Stimulated activated CD4-positive, alpha-beta T cell treated with anti-CD3 and anti-CD28 coated beads, TNF-alpha, amount 100 ng/mL, for 48 hours (primary cell): ENCODE measurements at regions not wholly inside any gene's neighbourhood (a gene's known extent, or its start where the extent isn't known, plus 50 kb on each side); places are given as distances from the start of the nearest gene placed in this dataset.

Source experiments
- DNase-seq, 3 donors: peaks; one replicate each; pipeline ENCODE4 v3.0.0-alpha.2; 2020; ENCODE audit warnings: low read depth in 3 of 3

DNA sequence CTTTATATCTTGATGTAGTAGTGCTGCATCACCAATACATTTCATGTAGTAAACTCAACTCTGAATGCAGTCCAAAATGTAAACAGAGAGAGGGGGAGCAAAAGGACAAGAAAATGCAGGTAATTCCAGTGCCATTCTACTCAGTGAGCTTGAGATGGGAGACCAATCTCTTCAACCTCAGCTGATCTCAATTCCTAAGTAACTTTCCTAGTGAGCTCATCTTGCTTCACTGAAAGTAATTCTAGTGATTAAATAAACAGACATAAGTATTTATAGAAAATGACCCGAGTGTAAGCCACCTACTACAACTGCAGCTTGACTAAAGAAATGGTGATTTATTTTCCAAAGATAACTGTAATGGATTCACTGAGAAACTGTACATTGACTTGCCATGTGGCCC is 424.5 kb downstream of the DMRT2 start:
- DNase-seq = no peak

GRCh38 chr9:1490341-1491232 is 440.4 kb downstream of the DMRT2 start:
- DNase-seq = no peak

DNA sequence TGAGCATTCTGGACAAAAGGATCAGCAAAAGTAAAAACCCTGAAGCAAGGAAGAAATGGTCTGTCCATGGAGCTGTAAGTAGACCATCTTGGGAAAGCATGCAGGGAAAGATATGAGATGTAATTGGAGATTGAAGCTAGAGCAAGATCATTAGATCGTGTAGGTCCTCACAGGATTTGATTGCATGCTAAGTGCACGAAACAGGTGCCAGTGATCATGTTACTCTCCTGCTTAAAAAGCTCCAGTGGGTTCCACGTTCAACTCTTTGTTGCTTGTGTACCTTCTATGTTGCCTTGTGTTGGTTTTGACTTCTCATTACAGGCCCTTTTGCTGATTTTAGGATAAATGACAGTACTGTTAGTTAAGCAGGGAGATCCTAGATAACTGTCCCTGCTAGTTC is 442.0 kb downstream of the DMRT2 start:
- DNase-seq = no peak

- no peak for DNase-seq
Measured at GRCh38 chr9:1495282-1496030, 445.3 kb downstream of the DMRT2 start.

DNA sequence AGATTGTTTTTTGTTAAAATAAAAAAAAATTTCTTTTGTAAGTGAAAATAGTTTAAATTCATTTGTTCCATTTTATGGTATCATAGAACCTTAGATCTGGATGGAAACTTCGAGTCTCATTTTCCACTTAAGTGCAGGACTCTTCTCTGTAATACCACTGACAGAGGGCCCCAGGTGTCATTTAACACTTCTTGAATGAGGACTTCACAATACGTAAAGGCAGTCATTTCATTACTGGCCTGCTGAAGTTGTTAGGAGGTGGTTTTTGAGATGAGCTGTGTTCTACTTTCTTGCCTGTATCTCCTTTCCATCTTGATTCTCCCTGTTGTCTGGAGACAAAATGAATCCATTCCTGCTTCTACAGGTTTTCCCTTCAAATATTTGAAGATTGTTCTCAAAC is 455.3 kb downstream of the DMRT2 start:
- DNase-seq = no peak

- no peak for DNase-seq
Measured at GRCh38 chr9:1510712-1511111, 460.6 kb downstream of the DMRT2 start.

DNA sequence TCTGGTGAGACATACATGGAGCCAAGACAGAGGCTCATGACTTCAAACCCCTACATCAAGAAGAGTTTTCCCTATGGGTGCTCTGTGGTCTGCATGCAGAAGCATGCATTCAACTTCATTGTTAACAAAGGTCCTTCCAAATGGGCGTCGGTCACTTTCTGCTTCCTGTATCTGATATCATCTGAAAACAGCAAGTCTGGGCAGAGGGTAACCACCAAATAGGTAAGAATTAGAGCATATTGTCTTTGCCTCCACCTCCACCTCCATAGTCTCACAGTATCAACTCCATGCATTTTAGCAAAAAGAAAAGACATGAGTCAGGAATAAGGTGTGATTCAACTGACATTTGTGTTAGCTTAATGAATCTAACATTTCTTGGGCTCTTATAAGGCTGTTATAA is 462.9 kb downstream of the DMRT2 start:
- no peak for DNase-seq

DNA sequence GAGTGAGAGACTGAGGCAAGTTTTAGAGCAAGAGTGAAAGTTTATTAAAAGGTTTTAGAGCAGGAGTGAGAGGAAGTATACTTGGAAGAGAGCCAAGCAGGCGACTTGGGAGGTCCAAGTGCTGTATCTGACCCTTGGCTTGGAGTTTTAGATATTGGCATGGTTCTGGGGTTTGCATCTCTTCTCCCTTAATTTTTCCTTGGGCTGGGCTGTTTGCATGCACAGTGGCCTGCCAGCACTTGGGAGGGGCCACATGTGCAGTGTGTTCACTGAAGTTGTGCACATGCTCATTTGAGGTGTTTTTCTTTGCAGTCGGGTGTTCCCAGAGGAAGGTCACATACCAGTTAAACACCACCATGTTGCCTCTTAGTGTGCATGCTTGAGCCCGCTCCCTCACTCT is 464.1 kb downstream of the DMRT2 start:
- no peak for DNase-seq

DNA sequence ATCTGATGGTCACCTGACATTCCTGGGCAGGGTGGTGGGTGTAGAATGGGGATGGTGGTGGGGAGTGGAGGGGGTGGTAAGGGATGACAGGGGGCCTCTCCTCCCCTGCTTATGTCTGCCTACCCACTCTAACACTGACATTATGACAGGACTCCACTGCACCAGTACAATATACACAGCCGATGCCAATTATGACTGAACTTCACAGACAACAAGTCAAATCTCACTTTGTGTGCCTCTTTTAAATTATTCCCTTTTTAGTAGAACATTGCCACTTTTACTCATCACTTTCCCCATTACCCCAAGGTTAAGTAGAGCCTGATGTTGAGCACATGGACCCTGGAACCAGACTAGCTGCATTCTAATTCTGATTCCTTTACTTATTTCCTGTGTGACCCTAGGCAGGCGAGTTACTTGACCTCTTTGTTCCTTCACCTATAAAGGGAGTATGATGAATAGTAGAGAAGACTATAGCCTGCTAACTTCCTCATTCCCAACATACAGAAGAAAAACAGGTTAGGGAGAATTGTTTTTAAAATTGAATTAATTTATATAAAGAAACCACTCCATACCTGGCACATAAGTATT is 464.7 kb downstream of the DMRT2 start:
- no peak for DNase-seq

DNA sequence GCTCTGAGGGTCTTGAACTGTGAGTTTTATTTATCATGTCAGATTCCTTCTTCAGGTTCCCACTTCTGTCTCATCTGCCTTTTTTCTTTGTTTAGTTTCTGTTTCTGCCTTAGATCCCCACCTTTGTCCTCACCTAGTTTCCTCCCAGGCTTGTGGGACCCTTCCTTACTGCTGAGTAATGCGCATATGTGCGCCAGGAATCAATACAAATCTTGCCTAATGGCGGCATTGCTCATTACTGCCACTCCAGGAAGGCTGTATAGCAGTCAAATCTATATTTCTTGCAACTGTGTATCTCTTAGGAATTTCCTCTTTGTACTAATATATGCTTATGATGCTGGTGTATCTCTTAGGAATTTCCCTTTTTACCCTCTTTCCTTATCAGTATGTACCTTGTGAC is 465.4 kb downstream of the DMRT2 start:
- DNase-seq = no peak

GRCh38 chr9:1521547-1521946 is 471.4 kb downstream of the DMRT2 start:
- no peak for DNase-seq

GRCh38 chr9:1522219-1522767 is 472.1 kb downstream of the DMRT2 start:
- DNase-seq = no peak

GRCh38 chr9:1528456-1528855 is 478.3 kb downstream of the DMRT2 start:
- no peak for DNase-seq

DNA sequence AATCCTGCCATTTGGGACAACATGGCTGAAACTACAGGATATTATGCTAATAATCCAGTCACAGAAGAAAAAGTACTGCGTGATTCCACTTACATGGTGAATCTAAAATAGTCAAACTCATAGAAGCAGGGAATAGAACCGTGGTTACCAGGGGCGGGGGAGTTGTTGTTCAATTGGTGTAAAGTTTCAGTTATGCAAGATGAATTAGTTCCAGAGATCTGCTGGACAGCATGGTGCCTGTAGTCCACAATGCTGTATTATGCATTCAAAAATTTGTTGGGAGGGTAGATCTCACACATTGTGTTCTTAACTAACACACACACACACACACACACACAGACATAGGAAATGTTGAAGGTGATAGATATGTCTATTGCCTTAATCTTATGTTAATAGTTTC is 480.5 kb downstream of the DMRT2 start:
- DNase-seq = no peak

- no peak for DNase-seq
Measured at GRCh38 chr9:1531424-1531823, 481.3 kb downstream of the DMRT2 start.

DNA sequence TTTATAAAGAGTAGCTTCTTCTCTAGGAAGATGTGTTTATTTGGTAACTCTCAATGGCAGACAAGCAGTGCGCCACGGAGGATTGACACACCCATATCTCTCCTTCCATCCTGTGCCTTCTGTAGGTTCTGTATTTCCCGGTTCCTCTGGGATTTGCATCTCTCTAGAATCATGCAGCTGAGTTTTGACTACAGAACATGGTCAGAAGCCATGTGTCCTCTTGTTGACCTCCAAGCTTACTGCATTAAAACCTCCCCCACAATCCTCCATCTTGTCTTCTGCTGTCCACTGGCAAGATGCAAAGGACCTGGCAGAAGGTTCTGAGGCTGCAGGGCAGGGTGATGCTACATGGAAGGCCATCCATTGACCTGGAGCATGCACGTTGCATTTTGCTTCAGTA is 482.0 kb downstream of the DMRT2 start:
- DNase-seq = no peak

DNA sequence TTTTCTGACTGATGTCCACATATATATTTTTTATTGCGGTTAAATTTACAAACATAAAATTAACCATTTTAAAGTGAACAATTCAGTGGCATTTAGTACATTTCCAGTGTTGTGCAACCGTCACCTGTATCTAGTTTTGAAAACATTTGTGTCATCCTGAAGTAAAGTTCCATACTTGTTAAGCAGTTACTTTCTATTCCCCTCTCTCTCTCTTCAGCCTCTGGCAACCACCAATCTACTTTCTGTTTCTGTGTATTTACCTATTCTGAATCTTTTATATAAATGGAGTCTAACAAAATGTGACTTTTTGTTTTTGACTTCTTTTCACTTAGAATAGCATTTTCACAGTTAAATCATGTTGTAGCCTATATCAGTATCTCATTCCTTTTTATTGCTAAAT is 480.1 kb upstream of the SMARCA2 start:
- no peak for DNase-seq

- no peak for DNase-seq
Measured at GRCh38 chr9:1535599-1535998, 479.5 kb upstream of the SMARCA2 start.

GRCh38 chr9:1536522-1537170 is 478.5 kb upstream of the SMARCA2 start:
- DNase-seq = no peak

DNA sequence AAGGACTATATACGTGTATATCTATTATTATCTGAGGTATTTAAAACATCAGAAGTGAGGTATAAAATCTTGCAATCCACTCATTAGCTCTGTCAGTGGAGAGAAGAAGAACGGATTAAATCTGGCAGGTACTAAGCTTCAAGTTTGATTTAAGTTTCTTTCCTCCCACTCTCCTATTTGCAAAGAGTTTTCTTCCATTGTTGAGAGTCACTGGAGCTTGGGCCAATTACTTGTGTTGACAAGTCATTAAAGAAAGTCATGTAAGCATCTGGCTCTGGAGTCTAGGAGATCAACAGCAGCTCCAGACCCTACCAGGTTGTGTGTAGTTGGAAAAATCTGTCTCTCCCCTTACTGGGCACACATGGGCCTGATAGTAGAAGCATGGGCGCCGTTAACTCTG is 476.8 kb upstream of the SMARCA2 start:
- no peak for DNase-seq

DNA sequence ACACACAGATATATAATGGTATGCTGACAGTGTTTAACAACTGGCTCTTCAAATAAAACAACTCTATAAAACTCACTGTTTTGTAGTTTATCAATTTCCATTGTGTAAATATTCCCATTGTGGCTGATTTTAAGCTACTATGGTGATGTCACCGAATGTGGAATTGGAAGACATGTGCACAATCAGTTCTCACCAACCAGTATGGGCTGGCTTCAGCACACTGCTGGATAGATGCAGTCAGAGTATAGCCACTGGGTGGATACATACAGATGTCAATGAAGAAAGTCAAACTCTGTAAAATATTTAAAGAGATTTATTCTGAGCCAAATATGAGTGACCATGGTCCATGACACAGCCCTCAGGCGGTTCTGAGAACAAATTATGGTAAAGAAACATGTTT is 475.9 kb upstream of the SMARCA2 start:
- DNase-seq = no peak

- DNase-seq = no peak
Measured at GRCh38 chr9:1550636-1551035, 464.5 kb upstream of the SMARCA2 start.
